RWPE2 (cell line): ENCODE measurements at regions not wholly inside any gene's neighbourhood (a gene's known extent, or its start where the extent isn't known, plus 50 kb on each side); places are given as distances from the start of the nearest gene placed in this dataset.

Source experiments
- ATAC-seq: fragments of 200-7000 bp; cut with Tn5 transposase; 3 replicates; pipeline ENCODE4 v1.9.1; 2021; ENCODE audit warnings: low read depth
- DNase-seq: peaks from one replicate; pipeline ENCODE4 v3.0.0-alpha.2; 2020; ENCODE audit warnings: low spot score
- H3K27ac ChIP-seq: fragments of 450-650 bp; 2 replicates; pipeline ENCODE4 v1.5.1; 2017; ENCODE audit warnings: mild to moderate bottlenecking; ENCODE audit not compliant: poor library complexity, severe bottlenecking
- H3K27me3 ChIP-seq: fragments of 250-450 bp; sonication (Bioruptor Pico); 2 replicates; pipeline ENCODE4 v1.5.1; 2021; ENCODE audit warnings: mild to moderate bottlenecking, moderate library complexity; ENCODE audit not compliant: insufficient read depth, poor library complexity, severe bottlenecking
- H3K36me3 ChIP-seq: fragments of 250-450 bp; sonication (Bioruptor Pico); 2 replicates; pipeline ENCODE4 v1.5.1; 2020; ENCODE audit warnings: low read depth, mild to moderate bottlenecking, moderate library complexity
- H3K4me1 ChIP-seq: fragments of 250-450 bp; sonication (Bioruptor Pico); 2 replicates; pipeline ENCODE4 v1.5.1; 2021; ENCODE audit warnings: mild to moderate bottlenecking, moderate library complexity; ENCODE audit not compliant: insufficient read depth, poor library complexity, severe bottlenecking
- H3K4me3 ChIP-seq: fragments of 250-450 bp; sonication (Bioruptor Pico); 2 replicates; pipeline ENCODE4 v1.5.1; 2021; ENCODE audit warnings: mild to moderate bottlenecking, moderate library complexity; ENCODE audit not compliant: severe bottlenecking
- H3K9me3 ChIP-seq: fragments of 250-450 bp; sonication (Bioruptor Pico); 2 replicates; pipeline ENCODE4 v1.5.1; 2021; ENCODE audit warnings: mild to moderate bottlenecking, moderate library complexity; ENCODE audit not compliant: severe bottlenecking
- TF ChIP-seq, protein P1 (sequence below): fragments of 450-650 bp; IDR thresholded peaks from one replicate; pipeline ENCODE4 v1.5.1; 2017; ENCODE audit warnings: mild to moderate bottlenecking, moderate library complexity; ENCODE audit not compliant: poor library complexity, severe bottlenecking

DNA sequence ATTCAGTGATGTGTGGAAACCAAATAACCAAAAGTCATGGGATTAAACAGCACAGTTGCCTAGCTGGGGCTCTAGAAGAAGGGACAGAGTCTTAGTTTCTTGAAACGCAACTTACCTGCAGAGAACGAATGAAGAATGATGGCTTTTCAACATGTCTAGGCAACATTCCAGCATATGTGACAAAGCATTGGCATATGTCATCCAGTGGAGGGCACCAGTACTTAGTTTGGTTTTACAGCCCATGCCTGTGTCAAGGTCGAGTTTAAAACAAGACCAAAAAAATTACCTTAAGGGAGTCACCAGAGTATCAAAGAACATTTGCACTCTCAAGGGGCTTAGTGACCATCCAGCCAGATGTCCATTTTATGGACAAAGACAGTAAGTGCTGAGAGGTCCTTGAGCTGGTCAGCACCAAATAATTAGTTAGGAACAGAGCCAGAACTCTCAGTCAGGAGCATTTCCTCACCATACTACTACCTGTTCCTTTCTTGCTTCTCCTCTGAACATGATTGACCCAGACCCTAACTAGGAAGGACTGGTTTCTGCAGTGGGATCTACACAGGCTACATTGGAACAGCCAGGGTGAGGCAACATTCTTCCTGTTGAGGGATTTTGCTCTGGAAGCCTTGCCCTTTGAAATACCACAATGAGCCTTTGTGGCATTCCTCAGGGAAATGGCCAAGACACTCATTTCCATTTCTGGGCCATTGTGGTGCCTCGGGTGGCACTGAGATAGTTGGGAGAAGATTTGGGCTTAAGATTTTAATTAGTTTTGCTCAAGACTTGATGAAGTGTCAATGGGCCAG is 75.4 kb upstream of the ANKH start:
- no peaks in the 10 kb centered on the region for H3K27me3 ChIP-seq
- no peak overlapping the region for H3K27ac ChIP-seq
- no peak for DNase-seq
- H3K9me3 ChIP-seq: no peaks in the 10 kb centered on the region
- peak; percentile 75 for ATAC-seq
- H3K4me3 ChIP-seq: no peak overlapping the region
- TF ChIP-seq, protein P1, sequence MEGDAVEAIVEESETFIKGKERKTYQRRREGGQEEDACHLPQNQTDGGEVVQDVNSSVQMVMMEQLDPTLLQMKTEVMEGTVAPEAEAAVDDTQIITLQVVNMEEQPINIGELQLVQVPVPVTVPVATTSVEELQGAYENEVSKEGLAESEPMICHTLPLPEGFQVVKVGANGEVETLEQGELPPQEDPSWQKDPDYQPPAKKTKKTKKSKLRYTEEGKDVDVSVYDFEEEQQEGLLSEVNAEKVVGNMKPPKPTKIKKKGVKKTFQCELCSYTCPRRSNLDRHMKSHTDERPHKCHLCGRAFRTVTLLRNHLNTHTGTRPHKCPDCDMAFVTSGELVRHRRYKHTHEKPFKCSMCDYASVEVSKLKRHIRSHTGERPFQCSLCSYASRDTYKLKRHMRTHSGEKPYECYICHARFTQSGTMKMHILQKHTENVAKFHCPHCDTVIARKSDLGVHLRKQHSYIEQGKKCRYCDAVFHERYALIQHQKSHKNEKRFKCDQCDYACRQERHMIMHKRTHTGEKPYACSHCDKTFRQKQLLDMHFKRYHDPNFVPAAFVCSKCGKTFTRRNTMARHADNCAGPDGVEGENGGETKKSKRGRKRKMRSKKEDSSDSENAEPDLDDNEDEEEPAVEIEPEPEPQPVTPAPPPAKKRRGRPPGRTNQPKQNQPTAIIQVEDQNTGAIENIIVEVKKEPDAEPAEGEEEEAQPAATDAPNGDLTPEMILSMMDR: peak; percentile 68
- no peaks in the 10 kb centered on the region for H3K36me3 ChIP-seq
- no peaks in the 10 kb centered on the region for H3K4me1 ChIP-seq

DNA sequence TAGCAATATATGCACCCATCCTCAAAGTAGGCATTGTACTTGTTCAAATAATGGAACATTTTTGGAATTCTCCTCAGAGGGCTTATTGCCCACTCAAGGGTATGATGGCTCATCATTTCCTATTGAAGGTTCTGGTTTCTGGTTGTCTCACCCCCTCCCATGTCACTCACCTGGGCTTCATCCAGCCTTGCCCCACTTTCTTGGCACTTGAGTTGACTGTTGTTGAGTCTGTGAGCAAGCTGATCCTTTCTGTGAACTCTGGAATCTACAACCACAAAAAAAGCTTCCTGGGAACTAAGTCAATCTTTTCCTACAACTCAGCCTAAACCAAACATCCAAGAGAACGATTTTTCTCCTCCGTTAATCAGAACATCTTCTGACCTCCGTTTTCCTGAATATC is 73.9 kb upstream of the ANKH start:
- DNase-seq: no peak
- no peaks in the 10 kb centered on the region for H3K27me3 ChIP-seq
- no peaks in the 10 kb centered on the region for H3K9me3 ChIP-seq
- H3K4me1 ChIP-seq: no peaks in the 10 kb centered on the region
- no peak overlapping the region for H3K27ac ChIP-seq
- H3K36me3 ChIP-seq: no peaks in the 10 kb centered on the region
- TF ChIP-seq, protein P1: no peak
- no peak overlapping the region for H3K4me3 ChIP-seq
- ATAC-seq: no peak

- no peak overlapping the region for H3K27ac ChIP-seq
- ATAC-seq: no peak
- H3K4me3 ChIP-seq: no peak overlapping the region
Measured at GRCh38 chr5:14944996-14945395, 73.4 kb upstream of the ANKH start.

DNA sequence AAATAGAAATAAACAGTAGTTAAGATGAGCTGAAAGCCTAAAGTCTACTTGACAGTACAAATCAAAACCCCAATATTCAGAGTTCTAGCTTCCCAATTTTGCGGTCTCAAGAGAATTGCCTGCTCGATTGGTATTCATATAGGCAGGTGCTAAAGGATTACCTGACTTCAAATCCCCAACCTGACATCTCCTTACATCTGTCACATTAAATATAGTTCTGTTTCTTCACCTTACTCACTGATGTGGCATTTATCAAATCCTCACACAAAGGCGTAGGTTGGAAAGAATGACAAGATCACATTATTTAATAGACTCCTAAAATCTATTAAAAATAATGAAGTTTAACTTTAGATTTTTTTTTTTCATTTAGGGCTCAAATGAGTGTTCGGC is 72.8 kb upstream of the ANKH start:
- Histone ChIP-seq H3K36me3 (no peaks in the 10 kb centered on the region), H3K27me3 (no peaks in the 10 kb centered on the region), H3K4me3 (no peak overlapping the region), H3K27ac (no peak overlapping the region), H3K9me3 (no peaks in the 10 kb centered on the region), H3K4me1 (no peaks in the 10 kb centered on the region)
- DNase-seq (no peak), ATAC-seq (no peak)
- TF ChIP-seq, protein P1: no peak

More at GRCh38 chr5:14944996-14945395, 73.4 kb upstream of the ANKH start:
- TF ChIP-seq, protein P1: no peak
- DNase-seq: no peak
- Histone ChIP-seq H3K27me3 (no peaks in the 10 kb centered on the region), H3K9me3 (no peaks in the 10 kb centered on the region), H3K4me1 (no peaks in the 10 kb centered on the region), H3K36me3 (no peaks in the 10 kb centered on the region)

DNA sequence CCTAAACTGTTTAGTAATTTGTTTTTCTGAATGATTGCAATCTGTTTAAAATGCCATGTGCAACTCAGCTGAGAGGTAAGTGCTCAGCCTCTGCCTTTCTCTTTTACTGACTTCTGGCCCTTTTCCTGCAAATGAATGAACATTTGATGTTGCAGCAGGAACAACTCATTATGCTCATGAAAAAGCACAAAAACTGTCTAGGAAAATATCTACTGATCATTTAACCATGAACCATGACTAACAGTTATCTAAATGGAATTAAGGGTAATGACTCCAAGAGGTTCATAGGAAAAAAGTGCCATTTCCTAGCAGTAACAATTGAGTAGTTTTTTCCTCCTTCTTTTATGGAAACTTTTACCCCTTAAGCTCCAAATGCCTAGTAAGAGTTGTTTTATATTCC is 70.6 kb upstream of the ANKH start:
- Histone ChIP-seq H3K27me3 (no peaks in the 10 kb centered on the region), H3K4me3 (no peak overlapping the region), H3K36me3 (no peaks in the 10 kb centered on the region), H3K4me1 (no peaks in the 10 kb centered on the region), H3K9me3 (no peaks in the 10 kb centered on the region), H3K27ac (no peak overlapping the region)
- DNase-seq (no peak), ATAC-seq (no peak)
- TF ChIP-seq, protein P1: no peak
